ENCODE measurements at regions not wholly inside any gene's neighbourhood (a gene's known extent, or its start where the extent isn't known, plus 50 kb on each side); places are given as distances from the start of the nearest gene placed in this dataset.

GRCh38 chr17:51496378-51496777 is 236.0 kb downstream of the UTP18 start:
- no peak for DNase-seq

- no peak for DNase-seq
These were observed 239.6 kb downstream of the UTP18 start for GRCh38 chr17:51499897-51500296.

GRCh38 chr17:51500454-51500853 is 240.1 kb downstream of the UTP18 start:
- no peak for DNase-seq

GRCh38 chr17:51505450-51505849 is 245.1 kb downstream of the UTP18 start:
- DNase-seq: no peak

GRCh38 chr17:51507444-51507843 is 247.1 kb downstream of the UTP18 start:
- no peak for DNase-seq

- DNase-seq: no peak
These were observed 247.7 kb downstream of the UTP18 start for GRCh38 chr17:51508048-51508447.

- DNase-seq: no peak
These were observed 250.6 kb downstream of the UTP18 start for GRCh38 chr17:51510940-51511339.

GRCh38 chr17:51512220-51512907 is 252.0 kb downstream of the UTP18 start:
- DNase-seq: no peak

GRCh38 chr17:51516924-51517323 is 256.6 kb downstream of the UTP18 start:
- no peak for DNase-seq

GRCh38 chr17:51524524-51524923 is 264.2 kb downstream of the UTP18 start:
- no peak for DNase-seq

- DNase-seq: no peak
These were observed 266.2 kb downstream of the UTP18 start for GRCh38 chr17:51526507-51526906.

GRCh38 chr17:51527225-51527982 is 267.1 kb downstream of the UTP18 start:
- DNase-seq: no peak

- no peak for DNase-seq
These were observed 267.8 kb downstream of the UTP18 start for GRCh38 chr17:51528111-51528510.

GRCh38 chr17:51533219-51533618 is 272.9 kb downstream of the UTP18 start:
- DNase-seq: no peak

GRCh38 chr17:51533821-51534220 is 273.5 kb downstream of the UTP18 start:
- DNase-seq: no peak

- no peak for DNase-seq
These were observed 276.3 kb downstream of the UTP18 start for GRCh38 chr17:51536627-51537026.

- no peak for DNase-seq
These were observed 277.7 kb downstream of the UTP18 start for GRCh38 chr17:51537996-51538550.

- peak; percentile 28 for DNase-seq
These were observed 279.8 kb downstream of the UTP18 start for GRCh38 chr17:51540151-51540550.

- no peak for DNase-seq
These were observed 280.9 kb downstream of the UTP18 start for GRCh38 chr17:51541215-51541614.

GRCh38 chr17:51546114-51546513 is 285.8 kb downstream of the UTP18 start:
- DNase-seq: no peak

- no peak for DNase-seq
These were observed 287.8 kb downstream of the UTP18 start for GRCh38 chr17:51548125-51548524.

GRCh38 chr17:51555153-51555552 is 294.8 kb downstream of the UTP18 start:
- no peak for DNase-seq

GRCh38 chr17:51559778-51560177 is 299.4 kb downstream of the UTP18 start:
- DNase-seq: no peak

GRCh38 chr17:51560398-51560797 is 300.1 kb downstream of the UTP18 start:
- DNase-seq: no peak
